ENCODE measurements at regions not wholly inside any gene's neighbourhood (a gene's known extent, or its start where the extent isn't known, plus 50 kb on each side); places are given as distances from the start of the nearest gene placed in this dataset.

- TF ChIP-seq CTCF (conservative IDR thresholded peaks at IDR 0.05; ENCODE audit: low read length) (no peak), EZH2phosphoT487 (IDR thresholded peaks at IDR 0.05; ENCODE audit: borderline replicate concordance) (no peak)
Measured at GRCh38 chr12:67057072-67057471, 212.1 kb upstream of the CAND1 start.

Measured in Loucy (cell line).